Fibroblast of lung (primary cell): ENCODE measurements at regions not wholly inside any gene's neighbourhood (a gene's known extent, or its start where the extent isn't known, plus 50 kb on each side); places are given as distances from the start of the nearest gene placed in this dataset.

Source experiments
- DNase-seq, 2 donors: peaks; one replicate each; pipeline versions ENCODE4 v3.0.0 to v3.0.0-alpha.2; 2010; ENCODE audit warnings: low read depth in 2 of 2
- H2AFZ ChIP-seq: 2 replicates; pipeline ENCODE4 v1.5.1; 2012; ENCODE audit warnings: low read length, control low read depth, inconsistent platforms
- H3K27ac ChIP-seq: 2 replicates; pipeline ENCODE4 v1.5.1; 2011; ENCODE audit warnings: low read length, control low read depth; ENCODE audit not compliant: insufficient read depth
- H3K27me3 ChIP-seq: 2 replicates; pipeline ENCODE4 v1.5.1; 2011; ENCODE audit warnings: mild to moderate bottlenecking, low read length; ENCODE audit not compliant: control insufficient read depth, insufficient read depth
- H3K36me3 ChIP-seq: 2 replicates; pipeline ENCODE4 v1.5.1; 2011; ENCODE audit warnings: low read length; ENCODE audit not compliant: control insufficient read depth, insufficient read depth
- H3K4me1 ChIP-seq: 2 replicates; pipeline ENCODE4 v1.5.1; 2011; ENCODE audit warnings: low read length; ENCODE audit not compliant: control insufficient read depth, insufficient read depth; ENCODE audit errors: extremely low read depth
- H3K4me2 ChIP-seq: 2 replicates; pipeline ENCODE4 v1.5.1; 2011; ENCODE audit warnings: low read length, control low read depth; ENCODE audit not compliant: insufficient read depth; ENCODE audit errors: extremely low read depth
- H3K4me3 ChIP-seq, 4 experiments: fragments of 200-600 bp in 1 of 4; sonication (generic) in 1 of 4; replicated peaks in 1 of 4; 2 replicates each; pipeline ENCODE4 v1.5.1; 2011 to 2016; ENCODE audit warnings: low read length in 4 of 4, low read depth in 3 of 4, mild to moderate bottlenecking in 3 of 4, control low read depth in 2 of 4, inconsistent platforms in 1 of 4, mixed read lengths in 1 of 4; ENCODE audit not compliant: insufficient read depth in 1 of 4; ENCODE audit errors: control extremely low read depth in 1 of 4
- H3K79me2 ChIP-seq: 2 replicates; pipeline ENCODE4 v1.5.1; 2012; ENCODE audit warnings: mild to moderate bottlenecking, low read length, inconsistent platforms; ENCODE audit not compliant: control insufficient read depth, insufficient read depth
- H3K9ac ChIP-seq: 2 replicates; pipeline ENCODE4 v1.5.1; 2011; ENCODE audit warnings: mild to moderate bottlenecking, low read length, control low read depth; ENCODE audit not compliant: insufficient read depth
- H3K9me3 ChIP-seq: 2 replicates; pipeline ENCODE4 v1.5.1; 2012; ENCODE audit warnings: low read depth, low read length; ENCODE audit not compliant: control insufficient read depth, insufficient read depth
- H4K20me1 ChIP-seq: 2 replicates; pipeline ENCODE4 v1.5.1; 2011; ENCODE audit warnings: low read length; ENCODE audit not compliant: control insufficient read depth, insufficient read depth; ENCODE audit errors: extremely low read depth
- CTCF ChIP-seq, 2 donors: IDR thresholded peaks in 1 of 2; conservative IDR thresholded peaks in 1 of 2; 1 replicate in 1 of 2; 2 replicates in 1 of 2; pipeline ENCODE4 v1.5.1; 2011 to 2012; ENCODE audit warnings: low read length in 2 of 2, control low read depth in 1 of 2, inconsistent platforms in 1 of 2, low read depth in 1 of 2, mild to moderate bottlenecking in 1 of 2
- EZH2 ChIP-seq: IDR thresholded peaks from 2 replicates; pipeline ENCODE4 v1.5.1; 2012; ENCODE audit warnings: low read length, control low read depth, mild to moderate bottlenecking; ENCODE audit errors: missing control alignments

- Histone ChIP-seq H3K79me2 (no peaks in the 10 kb centered on the region), H3K4me1 (no peaks in the 10 kb centered on the region), H3K9ac (no peak overlapping the region), H3K36me3 (no peaks in the 10 kb centered on the region), H2AFZ (no peak overlapping the region), H3K27ac (no peak overlapping the region), H3K27me3 (no peaks in the 10 kb centered on the region), H3K4me3 (no peak overlapping the region), H3K9me3 (no peaks in the 10 kb centered on the region), H3K4me2 (no peak overlapping the region), H4K20me1 (no peaks in the 10 kb centered on the region)
- TF ChIP-seq CTCF (conservative IDR thresholded peaks at IDR 0.05 in 1 of 2, IDR thresholded peaks at IDR 0.05 in 1 of 2; ENCODE audit: low read depth in 1 of 2, low read length in 2 of 2) (peak in 1 of 2 donors; percentile 39), EZH2 (no peak)
- DNase-seq: no peak
These were observed 126.1 kb upstream of the EFNA5 start for GRCh38 chr5:107796797-107797196.

- H3K4me2 ChIP-seq: no peak overlapping the region
- TF ChIP-seq EZH2: no peak
- no peak for TF ChIP-seq CTCF (conservative IDR thresholded peaks at IDR 0.05 in 1 of 2, IDR thresholded peaks at IDR 0.05 in 1 of 2; ENCODE audit: low read depth in 1 of 2, low read length in 2 of 2)
These were observed 124.0 kb upstream of the EFNA5 start for GRCh38 chr5:107794741-107795140.

GRCh38 chr5:107792940-107793339, 122.2 kb upstream of the EFNA5 start:
- no peaks in the 10 kb centered on the region for H3K36me3 ChIP-seq
- no peak overlapping the region for H3K27ac ChIP-seq
- H2AFZ ChIP-seq: no peak overlapping the region
- no peak for TF ChIP-seq EZH2
- TF ChIP-seq CTCF (conservative IDR thresholded peaks at IDR 0.05 in 1 of 2, IDR thresholded peaks at IDR 0.05 in 1 of 2; ENCODE audit: low read depth in 1 of 2, low read length in 2 of 2): no peak
- H3K9ac ChIP-seq: no peak overlapping the region
- no peak overlapping the region for H3K4me2 ChIP-seq
- H3K4me1 ChIP-seq: no peaks in the 10 kb centered on the region
- no peak overlapping the region for H3K4me3 ChIP-seq
- no peaks in the 10 kb centered on the region for H3K27me3 ChIP-seq
- no peaks in the 10 kb centered on the region for H3K9me3 ChIP-seq
- DNase-seq: no peak
- H4K20me1 ChIP-seq: no peaks in the 10 kb centered on the region
- H3K79me2 ChIP-seq: no peaks in the 10 kb centered on the region

More at GRCh38 chr5:107794741-107795140, 124.0 kb upstream of the EFNA5 start:
- Histone ChIP-seq H3K79me2 (no peaks in the 10 kb centered on the region), H4K20me1 (no peaks in the 10 kb centered on the region), H3K36me3 (no peaks in the 10 kb centered on the region), H3K9ac (no peak overlapping the region), H3K27me3 (no peaks in the 10 kb centered on the region), H3K4me3 (no peak overlapping the region), H3K9me3 (no peaks in the 10 kb centered on the region), H3K4me1 (no peaks in the 10 kb centered on the region), H3K27ac (no peak overlapping the region), H2AFZ (no peak overlapping the region)
- DNase-seq: peak; percentile 33 to 65
